Kidney (tissue), 13 donors: ENCODE measurements at regions not wholly inside any gene's neighbourhood (a gene's known extent, or its start where the extent isn't known, plus 50 kb on each side); places are given as distances from the start of the nearest gene placed in this dataset.

ENCODE experiments used
- DNase-seq, 5 donors: peaks; one replicate each; pipeline ENCODE4 v3.0.0-alpha.2; 2013 to 2020
- FAIRE-seq: peaks from 2 replicates; lab custom pipeline; 2012; peaks lifted over from hg19 to GRCh38; lab: Jason Lieb, UNC
- H3K27ac ChIP-seq, 2 donors: one replicate each; pipeline ENCODE4 v1.7.0; 2013; ENCODE audit warnings: low read depth in 2 of 2, low read length in 2 of 2, inconsistent platforms in 1 of 2
- H3K27me3 ChIP-seq: one replicate; pipeline ENCODE4 v1.7.1; 2013; ENCODE audit warnings: low read length, inconsistent platforms; ENCODE audit not compliant: control insufficient read depth, insufficient read depth
- H3K36me3 ChIP-seq, 3 donors: one replicate each; pipeline versions ENCODE4 v1.7.0 to v1.7.1; 2013; ENCODE audit warnings: low read length in 3 of 3, control low read depth in 1 of 3, inconsistent platforms in 1 of 3; ENCODE audit not compliant: insufficient read depth in 3 of 3, control insufficient read depth in 2 of 3
- H3K4me1 ChIP-seq, 3 donors: one replicate each; pipeline versions ENCODE4 v1.7.0 to v1.7.1; 2013; ENCODE audit warnings: low read length in 3 of 3, inconsistent platforms in 1 of 3, low read depth in 1 of 3; ENCODE audit not compliant: control insufficient read depth in 2 of 3, insufficient read depth in 2 of 3
- H3K4me3 ChIP-seq, 3 donors: one replicate each; pipeline versions ENCODE4 v1.7.0 to v1.8.1; 2013; ENCODE audit warnings: low read length in 3 of 3, control low read depth in 1 of 3, inconsistent platforms in 1 of 3
- H3K9ac ChIP-seq, 3 donors: one replicate each; pipeline versions ENCODE4 v1.7.0 to v1.7.1; 2013; ENCODE audit warnings: low read length in 3 of 3, control low read depth in 1 of 3, inconsistent platforms in 1 of 3
- H3K9me3 ChIP-seq, 3 donors: one replicate each; pipeline versions ENCODE4 v1.7.0 to v1.7.1; 2013; ENCODE audit warnings: low read length in 3 of 3, control low read depth in 1 of 3, inconsistent platforms in 1 of 3; ENCODE audit not compliant: control insufficient read depth in 2 of 3, insufficient read depth in 1 of 3
- intact Hi-C: fragments of 100-400 bp; cut with DNase I; formaldehyde crosslinking; loops from one replicate; pipeline ENCODE4 v1.11.1; 2022
- TF ChIP-seq, protein P1 (sequence below): IDR thresholded peaks from 3 replicates; pipeline ENCODE4 v1.5.1; 2012; ENCODE audit warnings: mild to moderate bottlenecking, moderate library complexity, borderline replicate concordance; ENCODE audit not compliant: insufficient read depth; ENCODE audit errors: extremely low read depth
- donor health status: control.
- donor health status: control.
- donor health status: control.
- donor health status: control.
- donor health status: control.
- donor health status: DM: yes; HTN: yes; CAD: no.
- donor health status: Normal renal cell carcinoma (clear cell type).

DNA sequence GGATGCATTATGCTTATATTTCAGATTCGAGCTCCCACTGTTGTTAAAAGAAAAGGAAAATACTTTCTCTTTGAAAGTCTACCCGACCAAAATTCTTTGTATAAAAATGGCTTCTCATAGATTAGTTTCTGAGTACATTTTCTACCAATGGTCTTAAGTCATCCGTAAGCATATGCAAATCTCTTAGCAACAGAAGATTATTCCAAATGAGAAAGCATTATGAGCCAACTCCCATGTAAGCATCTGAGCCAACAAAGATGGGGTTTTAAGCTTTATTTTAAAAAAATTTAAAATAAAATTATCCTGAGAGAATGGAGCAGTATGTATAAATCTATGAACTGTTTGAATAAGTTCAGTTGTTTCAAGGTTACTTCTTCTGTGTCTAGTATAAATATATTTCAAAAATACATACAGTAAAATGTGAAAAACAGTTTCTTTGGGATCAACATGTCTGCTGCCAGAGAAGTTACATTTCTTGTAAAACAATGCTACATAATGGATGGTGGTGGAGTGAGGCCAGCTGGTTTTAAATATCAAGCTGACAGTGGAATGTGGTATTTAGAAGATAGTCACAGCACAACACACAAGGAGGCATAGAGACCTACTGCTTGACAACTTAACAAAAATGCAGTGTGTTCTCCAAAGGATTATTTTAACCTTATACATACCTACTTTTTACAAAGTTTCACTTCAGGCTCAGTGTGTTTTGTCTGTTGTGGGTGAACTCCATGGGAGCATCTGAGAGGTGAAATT, 199.5 kb upstream of the DIPK2B start:
- Histone ChIP-seq H3K9ac (no peak overlapping the region), H3K27me3 (no peaks in the 10 kb centered on the region), H3K4me1 (no peaks in the 10 kb centered on the region), H3K27ac (no peak overlapping the region), H3K36me3 (no peaks in the 10 kb centered on the region), H3K9me3 (no peaks in the 10 kb centered on the region), H3K4me3 (no peak overlapping the region)
- TF ChIP-seq, protein P1, sequence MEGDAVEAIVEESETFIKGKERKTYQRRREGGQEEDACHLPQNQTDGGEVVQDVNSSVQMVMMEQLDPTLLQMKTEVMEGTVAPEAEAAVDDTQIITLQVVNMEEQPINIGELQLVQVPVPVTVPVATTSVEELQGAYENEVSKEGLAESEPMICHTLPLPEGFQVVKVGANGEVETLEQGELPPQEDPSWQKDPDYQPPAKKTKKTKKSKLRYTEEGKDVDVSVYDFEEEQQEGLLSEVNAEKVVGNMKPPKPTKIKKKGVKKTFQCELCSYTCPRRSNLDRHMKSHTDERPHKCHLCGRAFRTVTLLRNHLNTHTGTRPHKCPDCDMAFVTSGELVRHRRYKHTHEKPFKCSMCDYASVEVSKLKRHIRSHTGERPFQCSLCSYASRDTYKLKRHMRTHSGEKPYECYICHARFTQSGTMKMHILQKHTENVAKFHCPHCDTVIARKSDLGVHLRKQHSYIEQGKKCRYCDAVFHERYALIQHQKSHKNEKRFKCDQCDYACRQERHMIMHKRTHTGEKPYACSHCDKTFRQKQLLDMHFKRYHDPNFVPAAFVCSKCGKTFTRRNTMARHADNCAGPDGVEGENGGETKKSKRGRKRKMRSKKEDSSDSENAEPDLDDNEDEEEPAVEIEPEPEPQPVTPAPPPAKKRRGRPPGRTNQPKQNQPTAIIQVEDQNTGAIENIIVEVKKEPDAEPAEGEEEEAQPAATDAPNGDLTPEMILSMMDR, result no peak
- DNase-seq (peak in 2 of 5 donors; percentile 14 to 49), FAIRE-seq (no peak)
- intact Hi-C loops, result no loop called here

DNA sequence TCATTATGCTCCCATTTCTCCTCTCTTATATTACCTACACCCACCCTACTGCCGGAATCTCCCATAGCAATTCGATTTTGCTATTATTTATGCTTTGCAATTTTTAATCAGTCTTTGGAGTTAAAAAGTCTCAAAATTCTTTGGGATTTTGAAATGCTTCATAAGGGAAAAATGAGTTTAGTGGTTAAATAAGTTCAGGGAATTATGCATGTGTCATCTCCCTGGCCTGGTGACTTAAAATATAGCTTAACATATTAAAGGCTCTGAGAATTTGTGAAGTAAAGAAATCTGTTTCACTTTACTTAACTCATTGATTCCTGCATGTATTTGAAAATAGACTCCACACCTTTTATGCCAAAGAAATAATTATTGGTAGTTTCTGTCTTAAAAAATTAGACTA, 185.1 kb upstream of the DIPK2B start:
- H3K4me3 ChIP-seq, result no peak overlapping the region
- no peak for DNase-seq
- TF ChIP-seq, protein P1, result no peak
- no peaks in the 10 kb centered on the region for H3K27me3 ChIP-seq
- no peak for FAIRE-seq
- intact Hi-C loops, result no loop called here
- H3K27ac ChIP-seq, result no peak overlapping the region
- no peaks in the 10 kb centered on the region for H3K4me1 ChIP-seq
- no peaks in the 10 kb centered on the region for H3K36me3 ChIP-seq
- H3K9ac ChIP-seq, result no peak overlapping the region
- H3K9me3 ChIP-seq, result no peaks in the 10 kb centered on the region

DNA sequence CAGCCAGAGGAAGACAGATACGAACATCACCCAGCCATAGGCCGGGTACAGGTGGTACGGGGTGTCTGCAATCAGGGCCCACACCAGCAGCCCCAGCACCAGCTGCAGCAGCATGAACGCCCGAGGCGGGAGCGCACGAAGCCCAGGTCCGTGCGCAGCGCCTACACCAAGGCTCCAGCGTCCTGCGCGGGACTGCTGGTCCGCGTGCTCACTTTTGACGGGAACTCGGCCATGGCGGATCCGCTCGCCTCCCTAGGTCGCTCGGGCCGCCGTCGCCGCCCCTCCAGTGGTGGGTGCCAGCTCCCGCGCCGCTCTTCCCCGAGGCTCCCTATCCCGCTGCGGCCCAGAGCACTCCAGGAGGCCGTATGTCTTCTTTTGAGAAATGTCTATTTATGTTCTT, 181.2 kb upstream of the DIPK2B start:
- intact Hi-C loops, result no loop called here
- FAIRE-seq, result no peak

More for the DNA sequence above, 181.2 kb upstream of the DIPK2B start:
- Histone ChIP-seq H3K27ac (no peak overlapping the region), H3K4me1 (no peaks in the 10 kb centered on the region), H3K27me3 (no peaks in the 10 kb centered on the region), H3K36me3 (no peaks in the 10 kb centered on the region), H3K4me3 (no peak overlapping the region), H3K9me3 (no peaks in the 10 kb centered on the region), H3K9ac (no peak overlapping the region)
- no peak for DNase-seq
- TF ChIP-seq, protein P1, result no peak
